Testis (tissue), 2 donors: ENCODE measurements at regions not wholly inside any gene's neighbourhood (a gene's known extent, or its start where the extent isn't known, plus 50 kb on each side); places are given as distances from the start of the nearest gene placed in this dataset.

Experiments
- DNase-seq: peaks from one replicate; pipeline ENCODE4 v3.0.0-alpha.2; 2019
- H3K27ac ChIP-seq, 2 donors: fragments of 200-600 bp; sonication (generic); one replicate each; pipeline ENCODE4 v1.5.1; 2019
- H3K27me3 ChIP-seq: fragments of 200-600 bp; sonication (generic); one replicate; pipeline ENCODE4 v1.5.1; 2019
- H3K36me3 ChIP-seq: fragments of 200-600 bp; sonication (generic); one replicate; pipeline ENCODE4 v1.5.1; 2017; ENCODE audit warnings: low read depth; ENCODE audit errors: missing control alignments
- H3K4me1 ChIP-seq: fragments of 200-600 bp; sonication (generic); one replicate; pipeline ENCODE4 v1.5.1; 2019
- H3K4me3 ChIP-seq, 2 donors: fragments of 200-600 bp; sonication (generic); one replicate each; pipeline ENCODE4 v1.5.1; 2017 to 2019
- H3K9me3 ChIP-seq: fragments of 200-600 bp; sonication (generic); one replicate; pipeline ENCODE4 v1.5.1; 2017
- POLR2A ChIP-seq: fragments of 450-650 bp; IDR thresholded peaks from one replicate; pipeline ENCODE4 v1.6.1; 2017; ENCODE audit warnings: antibody characterized with exemption, mild to moderate bottlenecking, moderate library complexity
- WGBS, 2 donors: methylation state at CpG; one replicate each; pipeline ENCODE4 v1.1.5; 2018; 5-methylcytosine and 5-hydroxymethylcytosine counted together
- intact Hi-C: fragments of 100-400 bp; cut with DNase I; formaldehyde crosslinking; loops from one replicate; pipeline ENCODE4 v1.15.1; 2023; ENCODE audit warnings: low total_unique reads
- TF ChIP-seq, protein P1 (sequence below), 3 experiments: fragments of 450-650 bp in 2 of 3; fragments of 200-600 bp in 1 of 3; sonication (generic) in 1 of 3; IDR thresholded peaks; one replicate each; pipeline ENCODE4 v1.5.1; 2016 to 2019; ENCODE audit warnings: antibody characterized with exemption in 3 of 3, mild to moderate bottlenecking in 2 of 3, moderate library complexity in 1 of 3

GRCh38 chr15:68512598-68512997, 66.2 kb upstream of the CORO2B start:
- H3K27ac ChIP-seq: peak overlapping the region in 1 of 2 donors; percentile 71
- H3K4me3 ChIP-seq: no peak overlapping the region
- intact Hi-C loops: no loop called here
- no peak for TF ChIP-seq POLR2A
- TF ChIP-seq, protein P1, sequence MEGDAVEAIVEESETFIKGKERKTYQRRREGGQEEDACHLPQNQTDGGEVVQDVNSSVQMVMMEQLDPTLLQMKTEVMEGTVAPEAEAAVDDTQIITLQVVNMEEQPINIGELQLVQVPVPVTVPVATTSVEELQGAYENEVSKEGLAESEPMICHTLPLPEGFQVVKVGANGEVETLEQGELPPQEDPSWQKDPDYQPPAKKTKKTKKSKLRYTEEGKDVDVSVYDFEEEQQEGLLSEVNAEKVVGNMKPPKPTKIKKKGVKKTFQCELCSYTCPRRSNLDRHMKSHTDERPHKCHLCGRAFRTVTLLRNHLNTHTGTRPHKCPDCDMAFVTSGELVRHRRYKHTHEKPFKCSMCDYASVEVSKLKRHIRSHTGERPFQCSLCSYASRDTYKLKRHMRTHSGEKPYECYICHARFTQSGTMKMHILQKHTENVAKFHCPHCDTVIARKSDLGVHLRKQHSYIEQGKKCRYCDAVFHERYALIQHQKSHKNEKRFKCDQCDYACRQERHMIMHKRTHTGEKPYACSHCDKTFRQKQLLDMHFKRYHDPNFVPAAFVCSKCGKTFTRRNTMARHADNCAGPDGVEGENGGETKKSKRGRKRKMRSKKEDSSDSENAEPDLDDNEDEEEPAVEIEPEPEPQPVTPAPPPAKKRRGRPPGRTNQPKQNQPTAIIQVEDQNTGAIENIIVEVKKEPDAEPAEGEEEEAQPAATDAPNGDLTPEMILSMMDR (IDR thresholded peaks at IDR 0.05): no peak
- DNase-seq: no peak
- no peaks in the 10 kb centered on the region for H3K9me3 ChIP-seq
- WGBS, 2 donors: 27 to 43% methylated on average over 3 of the region's 3 CpGs
- no peaks in the 10 kb centered on the region for H3K36me3 ChIP-seq
- H3K4me1 ChIP-seq: peaks cover 3% of the 10 kb centered on the region
- H3K27me3 ChIP-seq: no peaks in the 10 kb centered on the region

DNA sequence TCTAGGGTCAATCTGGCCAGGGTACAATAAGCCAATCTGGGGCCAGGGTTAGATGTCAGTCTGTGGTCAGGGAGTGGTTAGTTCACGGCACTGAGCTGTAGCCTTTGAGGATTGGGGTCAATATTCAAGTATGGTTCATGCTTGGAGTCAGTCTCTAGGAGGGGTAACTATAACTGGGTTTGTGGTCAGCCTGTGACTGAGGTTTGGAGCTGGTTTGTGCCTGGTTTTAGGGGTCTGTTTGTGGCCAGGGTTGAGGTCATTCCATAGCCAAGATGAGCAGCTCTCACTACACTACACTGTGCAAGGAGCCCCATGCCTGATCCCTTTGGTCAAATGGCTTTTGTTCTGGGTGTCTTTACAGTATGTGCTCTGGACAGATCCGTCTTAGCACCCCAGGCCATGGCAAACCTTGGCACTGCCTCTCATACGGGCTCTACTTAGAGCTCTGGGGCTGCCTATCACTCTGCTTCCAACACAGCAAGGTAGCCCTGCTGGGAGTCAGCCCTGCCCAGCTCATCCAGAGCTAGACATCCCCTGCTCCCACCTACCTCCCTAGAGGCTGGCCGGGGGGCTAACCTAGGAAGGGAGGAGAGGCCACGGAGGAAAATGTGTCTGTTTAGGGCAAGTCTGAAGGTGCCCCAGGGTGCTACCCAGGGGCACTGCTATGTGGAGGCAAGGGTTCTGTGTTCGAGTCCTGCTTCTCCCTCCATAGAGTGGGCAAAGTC, 63.3 kb upstream of the CORO2B start:
- Histone ChIP-seq H3K9me3 (no peaks in the 10 kb centered on the region), H3K27ac (no peak overlapping the region), H3K4me3 (no peak overlapping the region), H3K27me3 (no peaks in the 10 kb centered on the region), H3K36me3 (no peaks in the 10 kb centered on the region), H3K4me1 (peaks cover 14% of the 10 kb centered on the region)
- intact Hi-C loops: no loop called here
- TF ChIP-seq POLR2A: no peak
- TF ChIP-seq, protein P1 (IDR thresholded peaks at IDR 0.05): no peak
- no peak for DNase-seq
- 84 to 91% methylated on average over 6 of the region's 6 CpGs for WGBS, 2 donors

DNA sequence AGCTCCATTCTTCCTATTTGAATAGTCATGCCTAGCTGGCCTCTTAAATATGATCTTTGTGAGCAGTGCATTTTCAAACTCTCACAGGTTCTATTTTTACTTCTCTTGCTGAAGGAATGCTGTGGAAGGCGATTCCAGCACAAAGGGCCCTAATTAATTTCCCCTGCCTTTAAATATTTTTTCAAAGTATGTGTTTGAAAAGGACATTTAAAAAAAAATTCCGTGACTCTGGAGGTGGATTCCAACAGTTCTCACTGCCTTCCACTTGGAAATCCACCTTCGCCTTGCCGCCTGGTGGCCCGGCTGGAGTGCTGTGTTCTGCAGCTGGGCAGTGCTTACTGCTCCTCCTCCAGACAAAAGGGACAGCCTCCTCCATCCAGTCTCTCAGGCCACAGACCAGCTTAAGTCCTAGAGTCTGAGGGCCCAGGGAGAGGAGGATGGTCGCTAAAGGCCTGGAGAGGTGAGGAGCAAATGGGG, 61.5 kb upstream of the CORO2B start:
- TF ChIP-seq, protein P1 (IDR thresholded peaks at IDR 0.05): peak; percentile 3 to 28 (median 23)
- TF ChIP-seq POLR2A: no peak
- WGBS, 2 donors: 49 to 55% methylated on average over 6 of the region's 6 CpGs
- H3K27me3 ChIP-seq: no peaks in the 10 kb centered on the region
- no peaks in the 10 kb centered on the region for H3K36me3 ChIP-seq
- DNase-seq: peak; percentile 29
- H3K4me1 ChIP-seq: peaks cover 14% of the 10 kb centered on the region
- no peak overlapping the region for H3K4me3 ChIP-seq
- H3K27ac ChIP-seq: peak overlapping the region; percentile 50 to 70
- no peaks in the 10 kb centered on the region for H3K9me3 ChIP-seq
- intact Hi-C loops: no loop called here

GRCh38 chr15:68518046-68518445, 60.7 kb upstream of the CORO2B start:
- no peak for DNase-seq
- Histone ChIP-seq H3K36me3 (no peaks in the 10 kb centered on the region), H3K27me3 (no peaks in the 10 kb centered on the region), H3K4me3 (no peak overlapping the region), H3K9me3 (no peaks in the 10 kb centered on the region), H3K4me1 (peaks cover 14% of the 10 kb centered on the region), H3K27ac (peak overlapping the region; percentile 50 to 70)
- WGBS, 2 donors: 63 to 64% methylated on average over 6 of the region's 6 CpGs
- no peak for TF ChIP-seq POLR2A
- TF ChIP-seq, protein P1 (IDR thresholded peaks at IDR 0.05): no peak
- intact Hi-C loops: no loop called here
